Medulla oblongata (tissue), 1 donor: ENCODE measurements at regions not wholly inside any gene's neighbourhood (a gene's known extent, or its start where the extent isn't known, plus 50 kb on each side); places are given as distances from the start of the nearest gene placed in this dataset.
A peak's percentile ranks its signal among the peaks of the same experiment; 100 is the strongest.

Source experiments
- DNase-seq: peaks from one replicate; pipeline ENCODE4 v3.0.0-alpha.2; 2015; ENCODE audit errors: extremely low spot score

GRCh38 chr2:76579911-76580310, 869.2 kb upstream of the GCFC2 start:
- no peak for DNase-seq

- no peak for DNase-seq
Measured at GRCh38 chr2:76572981-76573380, 862.3 kb upstream of the GCFC2 start.

GRCh38 chr2:76569819-76570218, 859.1 kb upstream of the GCFC2 start:
- no peak for DNase-seq

- DNase-seq: no peak
Measured at GRCh38 chr2:76567478-76567877, 856.8 kb upstream of the GCFC2 start.

- no peak for DNase-seq
Measured at GRCh38 chr2:76564734-76565133, 854.0 kb upstream of the GCFC2 start.

GRCh38 chr2:76563730-76564129, 853.0 kb upstream of the GCFC2 start:
- peak; percentile 30 for DNase-seq

GRCh38 chr2:76558157-76558556, 847.4 kb upstream of the GCFC2 start:
- DNase-seq: no peak

GRCh38 chr2:76556018-76556417, 845.3 kb upstream of the GCFC2 start:
- DNase-seq: no peak

- DNase-seq: no peak
Measured at GRCh38 chr2:76546207-76546606, 835.5 kb upstream of the GCFC2 start.

- DNase-seq: no peak
Measured at GRCh38 chr2:76544901-76545300, 834.2 kb upstream of the GCFC2 start.

- DNase-seq: no peak
Measured at GRCh38 chr2:76517574-76517909, 806.8 kb upstream of the GCFC2 start.

GRCh38 chr2:76516861-76517573, 806.3 kb upstream of the GCFC2 start:
- DNase-seq: no peak

GRCh38 chr2:76512201-76512820, 801.6 kb upstream of the GCFC2 start:
- DNase-seq: no peak

- no peak for DNase-seq
Measured at GRCh38 chr2:76506538-76506937, 795.8 kb upstream of the GCFC2 start.

- DNase-seq: no peak
Measured at GRCh38 chr2:76501641-76502040, 790.9 kb upstream of the GCFC2 start.

GRCh38 chr2:76498360-76498759, 787.6 kb upstream of the GCFC2 start:
- DNase-seq: peak; percentile 4

GRCh38 chr2:76491503-76491902, 780.8 kb upstream of the GCFC2 start:
- no peak for DNase-seq

- DNase-seq: no peak
Measured at GRCh38 chr2:76478266-76479035, 767.7 kb upstream of the GCFC2 start.

GRCh38 chr2:76472946-76473345, 762.2 kb upstream of the GCFC2 start:
- DNase-seq: no peak

- DNase-seq: no peak
Measured at GRCh38 chr2:76469066-76469465, 758.4 kb upstream of the GCFC2 start.

GRCh38 chr2:76467326-76467725, 756.6 kb upstream of the GCFC2 start:
- DNase-seq: no peak

- DNase-seq: peak; percentile 24
Measured at GRCh38 chr2:76464310-76464709, 753.6 kb upstream of the GCFC2 start.

GRCh38 chr2:76461431-76461830, 750.7 kb upstream of the GCFC2 start:
- no peak for DNase-seq
